Thoracic aorta (tissue), 2 donors: ENCODE measurements at regions not wholly inside any gene's neighbourhood (a gene's known extent, or its start where the extent isn't known, plus 50 kb on each side); places are given as distances from the start of the nearest gene placed in this dataset.

Source experiments
- ATAC-seq: fragments of 150-250 bp; one replicate; pipeline ENCODE4 v1.8.0; 2017; ENCODE audit warnings: low read depth; ENCODE audit not compliant: insufficient number of reproducible peaks, low FRiP score
- DNase-seq: peaks from one replicate; pipeline ENCODE4 v3.0.0-alpha.2; 2020; ENCODE audit warnings: low spot score
- H3K27ac ChIP-seq, 2 donors: fragments of 200-600 bp; sonication (generic); 1 replicate in 1 of 2; 2 replicates in 1 of 2; pipeline ENCODE4 v1.5.1; 2016; ENCODE audit warnings: mild to moderate bottlenecking in 2 of 2, moderate library complexity in 2 of 2
- H3K27me3 ChIP-seq: fragments of 200-600 bp; sonication (generic); replicated peaks from 2 replicates; pipeline ENCODE4 v1.6.0; 2016; ENCODE audit warnings: mild to moderate bottlenecking; ENCODE audit not compliant: insufficient read depth
- H3K36me3 ChIP-seq: fragments of 200-600 bp; sonication (generic); one replicate; pipeline ENCODE4 v1.5.1; 2016
- H3K4me1 ChIP-seq, 2 donors: fragments of 200-600 bp; sonication (generic); 1 replicate in 1 of 2; 2 replicates in 1 of 2; pipeline versions ENCODE4 v1.5.1 to v1.6.0; 2016; ENCODE audit warnings: low read depth in 2 of 2, mild to moderate bottlenecking in 1 of 2; ENCODE audit not compliant: control insufficient read depth in 1 of 2
- H3K4me3 ChIP-seq: fragments of 200-600 bp; sonication (generic); 2 replicates; pipeline ENCODE4 v1.5.1; 2016; ENCODE audit warnings: mild to moderate bottlenecking
- H3K9me3 ChIP-seq: fragments of 200-600 bp; sonication (generic); 2 replicates; pipeline ENCODE4 v1.5.1; 2016
- TF ChIP-seq, protein P1 (sequence below): fragments of 200-600 bp; sonication (generic); IDR thresholded peaks from one replicate; pipeline ENCODE4 v1.5.1; 2019; ENCODE audit warnings: antibody characterized with exemption

DNA sequence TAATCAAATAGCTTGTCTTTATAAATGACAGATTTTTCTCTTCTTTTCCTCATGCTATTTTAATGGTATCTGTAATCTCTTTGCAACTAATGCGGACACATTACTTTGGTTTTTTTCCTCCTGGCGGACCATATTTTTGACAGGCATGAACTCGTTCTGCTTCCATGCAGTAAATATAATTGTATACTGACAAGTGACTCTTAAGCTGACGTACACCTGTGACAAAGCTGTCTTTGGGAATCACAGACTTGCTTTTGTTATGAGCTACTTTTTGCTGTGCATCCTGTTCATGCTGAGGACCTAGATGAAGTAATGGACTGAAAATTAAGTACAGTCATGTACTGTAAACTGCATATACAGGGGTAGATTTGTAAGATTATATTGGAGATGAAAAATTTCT, 434.3 kb upstream of the TMTC1 start:
- no peak overlapping the region for H3K4me3 ChIP-seq
- no peak for DNase-seq
- TF ChIP-seq, protein P1, sequence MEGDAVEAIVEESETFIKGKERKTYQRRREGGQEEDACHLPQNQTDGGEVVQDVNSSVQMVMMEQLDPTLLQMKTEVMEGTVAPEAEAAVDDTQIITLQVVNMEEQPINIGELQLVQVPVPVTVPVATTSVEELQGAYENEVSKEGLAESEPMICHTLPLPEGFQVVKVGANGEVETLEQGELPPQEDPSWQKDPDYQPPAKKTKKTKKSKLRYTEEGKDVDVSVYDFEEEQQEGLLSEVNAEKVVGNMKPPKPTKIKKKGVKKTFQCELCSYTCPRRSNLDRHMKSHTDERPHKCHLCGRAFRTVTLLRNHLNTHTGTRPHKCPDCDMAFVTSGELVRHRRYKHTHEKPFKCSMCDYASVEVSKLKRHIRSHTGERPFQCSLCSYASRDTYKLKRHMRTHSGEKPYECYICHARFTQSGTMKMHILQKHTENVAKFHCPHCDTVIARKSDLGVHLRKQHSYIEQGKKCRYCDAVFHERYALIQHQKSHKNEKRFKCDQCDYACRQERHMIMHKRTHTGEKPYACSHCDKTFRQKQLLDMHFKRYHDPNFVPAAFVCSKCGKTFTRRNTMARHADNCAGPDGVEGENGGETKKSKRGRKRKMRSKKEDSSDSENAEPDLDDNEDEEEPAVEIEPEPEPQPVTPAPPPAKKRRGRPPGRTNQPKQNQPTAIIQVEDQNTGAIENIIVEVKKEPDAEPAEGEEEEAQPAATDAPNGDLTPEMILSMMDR = no peak
- ATAC-seq = no peak
- no peaks in the 10 kb centered on the region for H3K36me3 ChIP-seq
- H3K27ac ChIP-seq = no peak overlapping the region
- no peaks in the 10 kb centered on the region for H3K27me3 ChIP-seq
- no peaks in the 10 kb centered on the region for H3K4me1 ChIP-seq
- no peaks in the 10 kb centered on the region for H3K9me3 ChIP-seq

DNA sequence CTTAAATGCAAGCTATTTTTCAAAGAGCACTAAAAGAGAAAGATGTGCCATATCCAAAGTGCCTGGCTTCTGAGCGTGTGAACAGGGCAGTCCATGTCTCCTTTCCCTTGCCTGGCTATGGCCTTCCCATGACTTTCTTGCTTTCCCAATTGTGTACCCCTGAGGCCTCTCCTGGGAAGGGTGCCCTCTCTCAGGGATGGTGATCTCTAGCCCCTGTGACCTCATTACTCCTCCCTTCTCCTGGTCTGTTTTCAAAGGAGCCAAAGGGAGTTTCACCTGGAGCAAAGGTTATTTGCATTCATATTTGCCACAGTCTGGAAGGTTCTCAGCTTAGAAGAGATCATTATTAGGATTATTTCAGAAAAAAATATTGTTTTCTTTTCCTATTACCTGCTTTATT, 429.4 kb upstream of the TMTC1 start:
- TF ChIP-seq, protein P1 = no peak
- H3K4me3 ChIP-seq = no peak overlapping the region
- ATAC-seq (no peak), DNase-seq (no peak)
- H3K36me3 ChIP-seq = no peaks in the 10 kb centered on the region
- H3K9me3 ChIP-seq = no peaks in the 10 kb centered on the region
- H3K4me1 ChIP-seq = no peaks in the 10 kb centered on the region
- no peaks in the 10 kb centered on the region for H3K27me3 ChIP-seq
- no peak overlapping the region for H3K27ac ChIP-seq

DNA sequence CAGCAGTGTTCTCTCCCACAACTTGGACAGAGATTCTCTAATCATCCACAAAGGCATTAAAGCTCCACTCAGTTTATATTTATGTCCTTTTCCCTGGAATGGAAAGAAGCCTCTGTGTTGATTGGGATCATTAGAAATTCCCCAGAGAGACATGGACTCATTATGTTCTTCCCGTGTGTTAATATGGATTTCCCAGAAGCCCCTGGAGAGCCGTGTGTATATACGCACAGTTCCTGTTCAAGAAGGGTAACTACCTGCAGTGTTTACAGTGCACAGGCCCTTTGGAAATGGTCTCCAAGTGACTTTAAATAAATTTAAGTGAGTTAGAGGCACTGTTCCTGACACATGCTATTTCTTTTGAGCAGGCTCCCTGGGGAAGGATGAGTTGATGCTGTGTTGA, 428.0 kb upstream of the TMTC1 start:
- ATAC-seq = no peak
- H3K27me3 ChIP-seq = no peaks in the 10 kb centered on the region
- TF ChIP-seq, protein P1 = no peak

DNA sequence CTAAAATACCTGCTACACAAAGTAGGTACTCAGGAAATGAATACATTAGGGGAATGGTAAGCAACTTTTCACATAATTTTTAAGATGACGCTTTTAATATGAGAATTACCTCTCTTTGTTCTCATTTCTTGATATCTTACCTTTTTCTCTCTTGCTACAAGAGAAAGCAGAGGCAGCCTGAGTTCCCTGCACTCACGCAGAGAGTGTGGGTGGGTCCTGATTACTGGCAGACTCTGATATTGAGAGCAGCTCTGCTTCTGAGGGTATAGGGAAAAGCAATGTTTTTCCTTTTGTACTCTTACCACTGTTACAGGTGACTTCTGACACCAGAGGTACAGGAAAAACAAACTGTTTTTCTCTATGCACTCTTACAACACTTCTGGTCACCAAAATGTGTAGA, 420.2 kb upstream of the TMTC1 start:
- H3K27me3 ChIP-seq = no peaks in the 10 kb centered on the region
- H3K4me1 ChIP-seq = peaks cover 0 to 6% of the 10 kb centered on the region in 2 donors
- no peak for ATAC-seq
- DNase-seq = no peak
- TF ChIP-seq, protein P1 = no peak
- H3K27ac ChIP-seq = no peak overlapping the region
- H3K4me3 ChIP-seq = no peak overlapping the region
- no peaks in the 10 kb centered on the region for H3K9me3 ChIP-seq
- H3K36me3 ChIP-seq = no peaks in the 10 kb centered on the region

More for the DNA sequence above, 428.0 kb upstream of the TMTC1 start:
- no peaks in the 10 kb centered on the region for H3K9me3 ChIP-seq
- H3K27ac ChIP-seq = no peak overlapping the region
- H3K4me3 ChIP-seq = no peak overlapping the region
- no peaks in the 10 kb centered on the region for H3K4me1 ChIP-seq
- DNase-seq = no peak
- H3K36me3 ChIP-seq = no peaks in the 10 kb centered on the region

DNA sequence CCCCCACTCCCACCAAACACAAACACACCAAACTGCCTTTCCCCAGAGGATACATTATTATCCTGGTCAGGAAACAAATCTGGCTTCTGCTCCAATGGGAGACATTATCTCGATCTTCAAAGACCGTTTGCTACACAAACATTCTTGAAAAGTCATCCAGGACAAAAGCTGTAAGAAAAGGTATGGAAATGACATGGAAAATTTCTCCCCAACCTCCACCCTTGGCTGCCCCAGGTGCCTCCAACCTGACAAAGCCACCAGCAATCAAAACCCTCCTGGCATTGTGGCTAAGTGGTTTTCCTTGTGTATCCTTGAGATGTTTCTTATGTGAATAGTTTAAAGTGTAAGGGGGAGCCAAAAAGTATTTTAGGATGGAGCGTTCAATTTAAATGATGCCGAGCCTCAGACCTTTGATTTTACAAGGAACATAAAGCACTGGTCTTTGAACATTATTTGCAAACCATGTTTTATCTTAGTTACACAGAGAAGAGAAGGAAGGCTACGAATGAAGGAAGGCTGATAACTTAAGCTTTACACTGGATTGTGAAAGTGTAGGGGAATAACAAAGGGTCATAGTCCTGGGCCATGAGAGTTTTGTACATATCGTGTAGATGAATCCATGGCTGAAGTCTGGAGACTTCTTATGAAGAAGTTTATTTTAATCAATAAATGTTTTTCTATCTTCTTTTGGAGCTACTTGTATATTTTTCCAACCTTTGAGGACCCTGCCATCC, 418.9 kb upstream of the TMTC1 start:
- H3K9me3 ChIP-seq = no peaks in the 10 kb centered on the region
- no peak for ATAC-seq
- H3K36me3 ChIP-seq = no peaks in the 10 kb centered on the region
- no peak for DNase-seq
- H3K27ac ChIP-seq = no peak overlapping the region
- H3K27me3 ChIP-seq = no peaks in the 10 kb centered on the region
- TF ChIP-seq, protein P1 = no peak
- peaks cover 0 to 6% of the 10 kb centered on the region in 2 donors for H3K4me1 ChIP-seq
- H3K4me3 ChIP-seq = no peak overlapping the region
